H54 (cell line): ENCODE measurements at regions not wholly inside any gene's neighbourhood (a gene's known extent, or its start where the extent isn't known, plus 50 kb on each side); places are given as distances from the start of the nearest gene placed in this dataset.
"Not testable (repeated sequence)": the region's sequence is repeated elsewhere in the genome, so short reads cannot be mapped to it uniquely, and the experiment has no call there.

ENCODE experiments used
- DNase-seq: peaks from one replicate; pipeline ENCODE4 v3.0.0; 2011; ENCODE audit warnings: low spot score, mixed read lengths; ENCODE audit not compliant: insufficient read length
- FAIRE-seq: peaks from 3 replicates; lab custom pipeline; 2011; peaks lifted over from hg19 to GRCh38; lab: Jason Lieb, UNC
- POLR2A ChIP-seq: IDR thresholded peaks from 2 replicates; pipeline ENCODE4 v1.6.1; 2011; ENCODE audit warnings: low read depth, mild to moderate bottlenecking, low read length

- FAIRE-seq (no peak), DNase-seq (no peak)
- TF ChIP-seq POLR2A: no peak
Observed at GRCh38 chr9:117825609-117826347, 121.6 kb downstream of the TLR4 start.

DNA sequence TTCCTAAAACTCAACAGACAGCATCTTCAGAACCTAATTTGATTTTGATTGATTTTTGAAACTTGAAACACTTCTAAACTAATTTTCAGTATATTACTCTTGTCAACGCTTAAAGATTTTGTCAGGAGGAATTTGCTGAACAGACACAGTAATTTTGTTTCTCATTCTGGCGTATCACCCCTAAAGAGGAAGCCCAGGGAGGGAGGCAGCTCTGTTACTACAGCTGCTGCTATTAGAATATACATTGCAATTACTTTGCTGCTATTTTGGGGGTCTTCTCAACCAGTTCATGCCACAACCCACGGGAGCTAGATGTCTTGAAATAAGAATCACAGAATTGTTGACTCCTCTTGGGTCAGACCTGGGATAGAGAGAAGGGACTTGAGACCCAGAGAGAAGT is 122.6 kb downstream of the TLR4 start:
- FAIRE-seq (no peak), DNase-seq (no peak)
- no peak for TF ChIP-seq POLR2A

DNA sequence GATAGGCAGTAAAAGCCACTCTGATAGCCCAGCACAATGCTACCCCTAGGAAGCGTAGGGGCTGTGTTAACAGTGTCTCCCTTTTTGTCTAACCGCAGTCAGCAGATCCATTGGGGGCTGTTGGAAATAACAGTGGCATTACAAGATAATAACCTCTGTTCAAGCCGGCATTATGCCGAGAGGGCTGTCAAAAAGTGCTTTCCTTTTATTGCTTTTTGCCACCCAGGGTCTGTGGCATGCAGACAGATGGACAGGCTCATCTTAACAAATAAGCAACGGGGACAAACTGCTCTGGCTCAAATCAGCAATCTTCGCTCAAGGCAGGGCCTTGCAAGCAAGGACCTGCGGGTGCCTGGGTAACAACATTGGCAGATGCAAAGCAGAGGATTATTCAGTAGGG is 123.3 kb downstream of the TLR4 start:
- FAIRE-seq: no peak
- TF ChIP-seq POLR2A: no peak
- DNase-seq: no peak

DNA sequence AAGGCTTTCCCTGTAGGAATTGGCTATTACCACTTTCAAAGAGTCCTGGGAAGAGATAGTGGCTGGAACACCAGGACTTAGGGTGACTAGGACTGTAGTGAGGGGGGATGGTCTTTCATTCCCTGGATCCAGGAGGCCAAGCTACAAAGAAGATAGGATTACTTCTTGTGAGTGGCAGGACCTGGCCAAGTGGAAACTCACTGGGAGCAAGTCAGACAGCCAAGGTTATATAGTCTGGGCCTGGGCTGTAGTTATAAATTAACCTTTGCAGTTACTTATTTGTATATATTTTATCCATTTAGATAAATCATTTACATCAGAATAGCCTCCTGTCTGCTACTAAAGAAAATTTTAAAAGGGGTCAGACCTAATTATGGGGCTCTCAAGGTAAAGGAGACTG is 124.3 kb downstream of the TLR4 start:
- no peak for FAIRE-seq
- TF ChIP-seq POLR2A: no peak
- no peak for DNase-seq

GRCh38 chr9:117835798-117836197 is 131.6 kb downstream of the TLR4 start:
- no peak for FAIRE-seq

GRCh38 chr9:117839862-117840261 is 135.7 kb downstream of the TLR4 start:
- FAIRE-seq (no peak), DNase-seq (no peak)
- TF ChIP-seq POLR2A: no peak

More at GRCh38 chr9:117835798-117836197, 131.6 kb downstream of the TLR4 start:
- no peak for TF ChIP-seq POLR2A
- DNase-seq: no peak

- not testable (repeated sequence) for DNase-seq, FAIRE-seq
Observed at GRCh38 chr9:117851836-117852461, 147.7 kb downstream of the TLR4 start.

DNA sequence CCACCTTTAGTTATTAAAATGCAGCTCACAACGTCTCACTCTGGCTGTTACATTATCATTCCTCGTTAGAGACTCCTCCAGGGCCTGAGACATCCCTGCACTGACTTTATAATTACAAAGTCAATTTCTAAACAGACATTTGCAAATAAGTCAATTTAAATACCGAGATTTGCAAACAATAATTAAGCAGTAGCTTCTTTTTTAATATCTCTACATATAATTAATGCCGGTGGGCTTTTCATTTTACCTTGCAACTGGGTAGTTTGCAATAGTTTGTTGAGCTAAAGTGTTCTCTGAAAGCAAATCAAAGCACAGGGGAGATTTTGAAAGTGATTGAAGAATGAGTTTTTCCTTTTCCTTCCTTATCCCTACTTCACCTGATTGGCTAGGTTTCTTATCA is 154.4 kb downstream of the TLR4 start:
- DNase-seq (no peak), FAIRE-seq (no peak)
- TF ChIP-seq POLR2A: no peak

DNA sequence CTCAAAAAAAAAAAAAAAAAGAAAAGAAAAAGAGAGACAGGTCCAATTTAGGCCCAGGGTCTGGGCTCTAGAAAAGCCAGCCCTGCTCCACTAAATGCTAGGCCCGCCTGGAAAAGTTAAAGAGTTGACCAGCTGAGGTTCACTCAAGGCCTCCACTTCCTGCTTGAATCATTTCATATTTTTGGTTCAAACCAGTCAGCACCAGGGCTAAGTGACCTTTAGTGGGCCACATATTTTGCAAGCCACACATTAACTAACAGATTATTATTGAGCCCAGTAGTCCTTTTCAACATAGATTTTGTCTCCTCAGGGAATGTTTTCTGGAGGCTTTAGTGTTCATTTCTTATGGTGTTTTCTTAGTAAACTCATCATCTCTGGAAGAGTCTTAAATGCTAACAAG is 156.6 kb downstream of the TLR4 start:
- no peak for FAIRE-seq

GRCh38 chr9:117864385-117865057 is 160.3 kb downstream of the TLR4 start:
- DNase-seq (no peak), FAIRE-seq (no peak)
- TF ChIP-seq POLR2A: no peak

More for the DNA sequence above, 156.6 kb downstream of the TLR4 start:
- no peak for TF ChIP-seq POLR2A
- no peak for DNase-seq

- no peak for FAIRE-seq
- TF ChIP-seq POLR2A: no peak
- DNase-seq: no peak
Observed at GRCh38 chr9:117868594-117868993, 164.4 kb downstream of the TLR4 start.

DNA sequence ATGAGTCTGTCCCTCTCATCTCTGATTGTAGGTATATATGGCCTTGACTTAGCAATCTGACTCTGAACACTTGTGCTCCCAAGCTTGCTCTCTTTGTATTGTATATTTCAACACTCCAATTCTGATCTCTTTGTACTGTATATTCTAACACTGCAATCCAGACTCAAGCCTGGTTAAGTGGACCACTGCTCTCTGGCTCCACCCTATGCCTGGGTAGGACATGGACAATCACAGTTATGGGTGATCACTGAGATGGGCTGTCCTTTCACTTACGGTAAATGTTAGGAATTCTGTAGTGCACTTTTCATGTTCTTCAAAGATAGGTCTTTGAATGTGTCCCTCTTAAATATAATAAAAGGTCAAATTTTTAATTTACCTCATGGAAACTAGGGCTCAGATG is 165.1 kb downstream of the TLR4 start:
- FAIRE-seq (no peak), DNase-seq (no peak)

DNA sequence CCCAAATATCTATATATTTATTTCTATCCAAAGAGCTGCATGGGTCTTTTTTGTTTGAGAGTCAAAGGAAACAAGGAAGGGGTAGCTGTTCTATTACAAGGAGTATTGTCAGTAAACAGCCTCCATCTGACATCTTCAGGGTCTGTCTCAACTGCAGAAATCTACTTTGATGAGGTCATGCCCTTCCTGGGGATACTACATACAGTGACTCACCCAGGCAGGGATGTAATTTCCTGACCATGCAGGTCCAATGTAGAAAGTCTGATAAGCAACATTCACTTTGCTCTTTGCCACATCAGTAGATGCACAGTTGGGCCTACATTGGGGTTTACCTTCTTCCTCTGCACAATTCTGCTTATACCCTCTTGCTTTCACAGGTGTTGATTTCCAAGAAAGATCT is 165.5 kb downstream of the TLR4 start:
- TF ChIP-seq POLR2A: no peak
- DNase-seq (no peak), FAIRE-seq (no peak)

More for the DNA sequence above, 165.1 kb downstream of the TLR4 start:
- no peak for TF ChIP-seq POLR2A

DNA sequence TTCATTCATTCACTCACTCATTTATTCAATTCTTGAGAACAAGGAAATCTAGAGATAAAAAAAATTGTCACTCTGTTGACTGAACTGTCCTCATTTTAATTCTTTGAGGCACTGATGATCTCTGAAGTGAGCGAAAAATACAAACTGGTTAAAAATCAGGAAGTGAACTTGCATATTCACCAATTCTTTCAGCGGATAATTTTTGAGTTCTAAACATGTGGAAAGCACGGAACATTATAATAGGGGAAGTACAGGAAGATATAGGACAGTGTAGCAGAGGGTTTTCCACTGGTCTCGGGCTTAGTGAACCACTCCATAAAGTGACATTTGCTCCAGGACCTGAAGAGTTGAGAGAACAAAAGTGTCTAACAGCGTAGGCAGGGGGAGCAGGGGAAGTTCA is 169.5 kb downstream of the TLR4 start:
- no peak for FAIRE-seq

DNA sequence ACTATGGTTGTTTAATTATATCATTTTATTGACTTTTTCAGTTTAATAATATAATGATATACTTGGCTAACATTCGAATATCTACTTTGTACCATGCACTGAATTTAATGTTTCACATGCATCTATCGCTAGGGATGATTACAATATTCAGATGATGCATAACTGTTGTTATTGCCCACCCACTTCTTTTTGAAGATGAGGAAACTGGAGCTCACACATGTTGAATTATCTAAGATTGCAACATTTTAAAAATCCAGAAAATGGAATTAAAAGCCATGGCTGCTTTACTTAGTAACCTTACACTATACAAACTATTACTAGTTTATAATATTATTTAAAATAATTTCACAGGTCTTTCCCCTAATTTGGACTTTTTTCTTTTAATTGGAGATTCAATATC is 171.7 kb downstream of the TLR4 start:
- no peak for FAIRE-seq
- TF ChIP-seq POLR2A: no peak
- DNase-seq: no peak

More for the DNA sequence above, 169.5 kb downstream of the TLR4 start:
- no peak for DNase-seq
- no peak for TF ChIP-seq POLR2A
